ENCODE measurements at regions not wholly inside any gene's neighbourhood (a gene's known extent, or its start where the extent isn't known, plus 50 kb on each side); places are given as distances from the start of the nearest gene placed in this dataset.
"Not testable (repeated sequence)": the region's sequence is repeated elsewhere in the genome, so short reads cannot be mapped to it uniquely, and the experiment has no call there.

- no peak for DNase-seq
These were observed 1349.8 kb upstream of the GJE1 start for GRCh38 chr6:140782941-140783340.

GRCh38 chr6:140779991-140780596 is 1352.6 kb upstream of the GJE1 start:
- no peak for DNase-seq

GRCh38 chr6:140779341-140779740 is 1353.4 kb upstream of the GJE1 start:
- no peak for DNase-seq

GRCh38 chr6:140777780-140778179 is 1354.9 kb upstream of the GJE1 start:
- DNase-seq, result no peak

- DNase-seq, result no peak
These were observed 1357.7 kb upstream of the GJE1 start for GRCh38 chr6:140775061-140775460.

- DNase-seq, result no peak
These were observed 1358.6 kb upstream of the GJE1 start for GRCh38 chr6:140774080-140774505.

GRCh38 chr6:140773276-140773675 is 1359.4 kb upstream of the GJE1 start:
- no peak for DNase-seq

GRCh38 chr6:140772576-140772975 is 1360.1 kb upstream of the GJE1 start:
- no peak for DNase-seq

- DNase-seq, result no peak
These were observed 1364.6 kb upstream of the GJE1 start for GRCh38 chr6:140768133-140768532.

GRCh38 chr6:140766999-140767398 is 1365.7 kb upstream of the GJE1 start:
- no peak for DNase-seq

- no peak for DNase-seq
These were observed 1374.4 kb upstream of the GJE1 start for GRCh38 chr6:140758169-140758877.

- no peak for DNase-seq
These were observed 1377.8 kb upstream of the CITED2 start for GRCh38 chr6:140752234-140752633.

GRCh38 chr6:140747114-140747513 is 1372.7 kb upstream of the CITED2 start:
- DNase-seq, result no peak

- no peak for DNase-seq
These were observed 1370.3 kb upstream of the CITED2 start for GRCh38 chr6:140744659-140745320.

GRCh38 chr6:140736231-140736630 is 1361.8 kb upstream of the CITED2 start:
- DNase-seq, result no peak

GRCh38 chr6:140732991-140733390 is 1358.5 kb upstream of the CITED2 start:
- no peak for DNase-seq

- no peak for DNase-seq
These were observed 1357.7 kb upstream of the CITED2 start for GRCh38 chr6:140732155-140732554.

GRCh38 chr6:140731741-140732140 is 1357.3 kb upstream of the CITED2 start:
- no peak for DNase-seq

GRCh38 chr6:140729521-140729920 is 1355.1 kb upstream of the CITED2 start:
- DNase-seq, result no peak

- DNase-seq, result no peak
These were observed 1343.6 kb upstream of the CITED2 start for GRCh38 chr6:140718021-140718420.

GRCh38 chr6:140713495-140713894 is 1339.0 kb upstream of the CITED2 start:
- DNase-seq, result no peak

- DNase-seq, result no peak
These were observed 1336.7 kb upstream of the CITED2 start for GRCh38 chr6:140711019-140711613.

GRCh38 chr6:140708441-140708840 is 1334.0 kb upstream of the CITED2 start:
- no peak for DNase-seq

GRCh38 chr6:140704008-140704407 is 1329.6 kb upstream of the CITED2 start:
- DNase-seq, result not testable (repeated sequence)

Measured in activated T-cell treated with anti-CD3 and anti-CD28 coated beads for 4 hours (primary cell).